ENCODE measurements at regions not wholly inside any gene's neighbourhood (a gene's known extent, or its start where the extent isn't known, plus 50 kb on each side); places are given as distances from the start of the nearest gene placed in this dataset.

DNA sequence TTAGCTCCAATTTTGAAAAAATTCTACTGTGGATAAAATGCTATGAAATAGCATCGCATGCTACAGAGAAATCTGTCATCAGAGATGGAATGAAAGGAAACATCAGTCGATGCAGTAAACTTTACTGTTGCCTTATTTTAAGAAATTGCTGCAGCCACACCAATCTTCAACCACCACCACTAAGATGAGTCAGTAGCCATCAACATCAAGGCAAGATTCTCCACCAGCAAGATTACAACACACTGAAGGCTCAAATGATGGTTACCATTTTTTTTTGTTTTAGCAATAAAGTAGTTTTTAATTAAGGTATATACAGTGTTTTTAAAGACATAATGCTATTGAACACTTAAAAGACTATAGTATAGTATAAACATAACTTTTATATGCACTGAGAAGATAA, 95.6 kb upstream of the JUN start:
- TF ChIP-seq YY1 (IDR thresholded peaks at IDR 0.05; ENCODE audit: insufficient read depth, insufficient read length) = no peak
- no peak for TF ChIP-seq ZNF274 (IDR thresholded peaks at IDR 0.05; ENCODE audit: low read depth, low read length)
